Sigmoid colon (tissue), 4 donors: ENCODE measurements at regions not wholly inside any gene's neighbourhood (a gene's known extent, or its start where the extent isn't known, plus 50 kb on each side); places are given as distances from the start of the nearest gene placed in this dataset.

Source experiments
- EP300 ChIP-seq, 4 donors: sonication (generic); formaldehyde crosslinking; IDR thresholded peaks; one replicate each; pipeline ENCODE4 v1.6.1; 2017; ENCODE audit warnings: antibody characterized with exemption in 4 of 4
- POLR2A ChIP-seq, 2 donors: fragments of 450-650 bp; IDR thresholded peaks; one replicate each; pipeline ENCODE4 v1.6.1; 2016; ENCODE audit warnings: antibody characterized with exemption in 2 of 2, mild to moderate bottlenecking in 2 of 2, moderate library complexity in 2 of 2
- POLR2AphosphoS5 ChIP-seq, 4 donors: sonication (generic); formaldehyde crosslinking; IDR thresholded peaks; one replicate each; pipeline ENCODE4 v1.6.1; 2017; ENCODE audit warnings: antibody characterized with exemption in 4 of 4
- TF ChIP-seq, protein P1 (sequence below), 4 experiments: fragments of 450-650 bp in 3 of 4; fragments of 200-600 bp in 1 of 4; IDR thresholded peaks; one replicate each; pipeline ENCODE4 v1.5.1; 2016 to 2019; ENCODE audit warnings: antibody characterized with exemption in 4 of 4, mild to moderate bottlenecking in 3 of 4, moderate library complexity in 2 of 4

DNA sequence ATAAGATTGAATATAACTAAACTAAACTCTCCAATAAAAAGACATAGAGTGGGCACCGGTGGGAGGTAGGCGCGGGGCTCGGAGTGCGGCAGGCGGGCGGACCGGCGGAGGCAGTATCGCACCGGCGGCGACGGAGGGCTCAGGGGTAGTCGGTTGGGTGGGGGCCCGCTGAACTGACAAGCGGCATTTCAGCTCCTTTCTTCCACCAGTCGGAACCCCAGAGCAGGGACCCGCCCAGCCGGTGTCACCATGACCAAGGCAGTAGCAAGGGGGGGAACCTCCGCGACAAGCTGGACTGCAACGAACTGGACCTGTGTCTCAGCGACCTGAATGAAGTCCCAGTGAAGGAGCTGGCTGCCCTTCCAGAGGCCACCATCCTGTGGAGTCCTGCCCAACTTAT lies 156.7 kb downstream of the HINT1 start:
- no peak for TF ChIP-seq POLR2A (IDR thresholded peaks at IDR 0.05)
- TF ChIP-seq POLR2AphosphoS5 (IDR thresholded peaks at IDR 0.05), result no peak
- TF ChIP-seq, protein P1, sequence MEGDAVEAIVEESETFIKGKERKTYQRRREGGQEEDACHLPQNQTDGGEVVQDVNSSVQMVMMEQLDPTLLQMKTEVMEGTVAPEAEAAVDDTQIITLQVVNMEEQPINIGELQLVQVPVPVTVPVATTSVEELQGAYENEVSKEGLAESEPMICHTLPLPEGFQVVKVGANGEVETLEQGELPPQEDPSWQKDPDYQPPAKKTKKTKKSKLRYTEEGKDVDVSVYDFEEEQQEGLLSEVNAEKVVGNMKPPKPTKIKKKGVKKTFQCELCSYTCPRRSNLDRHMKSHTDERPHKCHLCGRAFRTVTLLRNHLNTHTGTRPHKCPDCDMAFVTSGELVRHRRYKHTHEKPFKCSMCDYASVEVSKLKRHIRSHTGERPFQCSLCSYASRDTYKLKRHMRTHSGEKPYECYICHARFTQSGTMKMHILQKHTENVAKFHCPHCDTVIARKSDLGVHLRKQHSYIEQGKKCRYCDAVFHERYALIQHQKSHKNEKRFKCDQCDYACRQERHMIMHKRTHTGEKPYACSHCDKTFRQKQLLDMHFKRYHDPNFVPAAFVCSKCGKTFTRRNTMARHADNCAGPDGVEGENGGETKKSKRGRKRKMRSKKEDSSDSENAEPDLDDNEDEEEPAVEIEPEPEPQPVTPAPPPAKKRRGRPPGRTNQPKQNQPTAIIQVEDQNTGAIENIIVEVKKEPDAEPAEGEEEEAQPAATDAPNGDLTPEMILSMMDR (IDR thresholded peaks at IDR 0.05), result no peak
- no peak for TF ChIP-seq EP300 (IDR thresholded peaks at IDR 0.05)
